NCI-H1092 (cell line): ENCODE measurements at regions not wholly inside any gene's neighbourhood (a gene's known extent, or its start where the extent isn't known, plus 50 kb on each side); places are given as distances from the start of the nearest gene placed in this dataset.
"Not testable (repeated sequence)": the region's sequence is repeated elsewhere in the genome, so short reads cannot be mapped to it uniquely, and the experiment has no call there.

Experiments
- DNase-seq: peaks from one replicate; lab custom pipeline; 2025; lab: John Stamatoyannopoulos, UW

DNA sequence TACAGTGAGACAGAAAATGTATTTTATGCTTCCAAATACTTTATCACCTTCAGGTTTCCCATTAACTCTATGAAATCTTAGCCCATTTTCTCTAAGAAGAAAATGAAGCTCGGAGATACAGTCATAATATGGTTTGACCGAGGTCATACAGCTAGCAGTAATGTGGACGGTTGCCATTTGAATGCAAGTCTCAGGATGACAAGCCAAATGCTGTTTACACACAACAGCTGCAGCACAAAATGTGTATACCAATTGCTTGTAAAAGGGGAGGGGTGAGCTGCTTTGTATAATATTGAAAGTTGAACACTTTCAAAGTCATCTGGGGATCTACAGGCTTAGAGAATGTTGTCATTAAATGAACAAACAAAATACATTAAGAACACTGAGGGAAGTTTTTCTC is 93.8 kb upstream of the FSIP2 start:
- no peak for DNase-seq

DNA sequence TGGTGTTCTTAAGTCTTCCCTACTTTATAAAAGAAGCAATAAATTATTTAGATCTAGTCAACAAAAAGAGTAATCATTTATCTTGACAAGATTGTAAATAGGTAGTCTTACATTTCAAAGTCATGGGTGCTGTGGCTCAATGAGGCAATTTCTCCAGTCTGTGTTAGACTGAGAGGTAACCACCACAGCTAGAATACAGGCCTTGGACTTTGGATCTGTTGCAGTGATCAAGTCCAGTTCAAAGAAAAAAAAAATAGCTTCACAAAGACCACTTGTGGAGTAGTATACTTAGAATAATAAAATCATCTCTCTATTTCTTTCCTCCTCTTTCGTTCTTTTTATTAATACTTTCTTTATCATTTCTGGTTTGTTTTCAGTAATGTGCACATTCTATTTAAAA is 93.1 kb upstream of the FSIP2 start:
- DNase-seq, result no peak

DNA sequence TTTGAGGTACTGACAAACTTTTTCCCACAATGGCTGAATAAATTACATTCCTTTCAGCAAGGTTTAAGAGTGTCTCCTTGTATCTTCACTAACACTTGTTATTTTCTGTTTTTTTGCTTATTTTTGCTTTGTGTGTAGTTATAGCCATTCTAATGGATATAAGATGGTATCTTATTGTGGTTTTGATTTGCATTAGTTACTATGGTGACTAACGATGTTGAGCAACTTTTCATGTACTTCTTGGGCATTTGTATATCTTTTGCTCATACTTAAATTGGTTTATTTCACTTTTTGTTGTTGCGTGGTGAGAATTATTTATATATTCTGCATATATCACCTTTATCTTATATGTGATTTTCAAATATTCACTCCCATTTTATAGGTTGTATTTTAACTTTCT is 79.9 kb upstream of the FSIP2 start:
- no peak for DNase-seq

DNA sequence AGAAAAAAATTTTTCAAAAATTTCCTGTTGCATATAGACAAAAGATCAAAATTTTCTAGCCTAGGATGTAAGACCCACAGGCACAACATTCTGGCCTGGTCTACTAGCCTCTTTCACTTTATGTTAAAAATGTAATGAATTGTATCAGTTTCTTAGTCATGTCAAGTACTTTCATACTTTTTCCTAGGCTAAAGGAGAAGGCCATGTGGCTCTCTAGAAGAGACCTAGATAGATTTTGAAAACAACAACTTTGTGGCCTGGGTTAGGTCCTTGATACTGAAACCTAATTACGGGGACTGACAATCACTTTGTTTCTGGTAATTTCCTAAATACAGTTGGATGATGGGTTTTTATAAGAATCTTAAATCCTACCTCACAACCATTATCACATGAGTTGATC is 74.8 kb upstream of the FSIP2 start:
- no peak for DNase-seq

DNA sequence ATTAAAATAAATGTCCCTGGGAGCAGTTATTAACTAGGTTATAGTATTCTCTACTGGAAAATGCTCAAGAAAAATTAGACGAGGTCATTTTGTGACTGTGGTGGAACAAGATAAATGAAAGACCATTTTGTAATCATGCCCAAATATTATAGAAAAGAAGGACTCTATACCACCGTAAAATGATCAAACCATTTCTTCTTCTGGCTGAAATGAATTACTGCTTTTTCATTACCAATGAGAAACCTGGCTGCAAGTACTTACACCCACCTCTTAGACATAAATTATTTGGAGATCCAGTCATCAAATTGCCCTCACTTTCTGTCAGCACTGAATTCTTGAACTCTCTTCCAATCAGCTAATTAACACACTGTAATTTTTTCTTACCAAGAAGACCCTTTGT is 74.2 kb upstream of the FSIP2 start:
- no peak for DNase-seq

DNA sequence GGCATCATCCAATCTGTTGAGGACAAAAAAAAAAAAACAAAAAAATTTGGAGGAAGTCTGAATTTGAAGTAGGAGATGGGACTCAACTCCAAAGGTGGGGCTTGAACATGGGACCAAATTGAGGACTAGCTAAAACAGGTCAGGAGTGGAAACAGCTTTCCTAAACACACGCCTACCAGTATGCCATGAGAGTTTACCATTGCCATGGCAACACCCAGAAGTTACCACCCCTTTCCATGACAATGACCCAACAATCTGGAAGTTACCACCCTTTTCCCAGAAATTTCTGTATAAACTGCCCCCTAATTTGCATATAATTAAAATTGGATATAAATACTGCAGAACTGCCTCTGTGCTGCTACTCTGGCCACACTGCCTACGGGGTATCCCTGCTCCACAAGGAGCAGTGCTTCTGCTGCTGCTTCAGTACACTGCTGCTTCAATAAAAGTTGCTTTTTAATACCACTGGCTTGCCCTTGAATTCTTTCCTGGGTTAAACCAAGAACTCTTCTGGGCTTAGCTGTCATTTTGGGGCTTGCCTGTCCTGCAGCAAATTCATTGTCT is 73.3 kb upstream of the FSIP2 start:
- DNase-seq, result no peak

DNA sequence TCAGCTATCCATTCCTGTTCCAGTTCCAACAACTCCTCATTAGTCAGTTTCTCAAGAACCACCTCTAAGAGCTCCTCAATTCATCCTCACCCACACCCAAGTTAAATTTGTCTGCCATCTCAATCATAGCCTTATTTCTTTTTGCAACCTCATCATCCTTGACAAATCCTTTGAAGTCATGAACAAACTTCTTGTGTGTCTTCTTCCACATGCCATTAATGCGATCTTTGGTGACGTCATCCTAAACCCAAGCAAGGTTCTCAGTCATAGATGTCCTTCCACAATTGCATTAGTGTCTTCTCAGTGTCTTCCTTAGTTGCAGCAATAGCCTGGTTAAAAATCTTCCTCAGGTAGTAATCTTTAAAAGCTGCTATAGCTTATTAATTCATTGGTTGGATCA is 71.2 kb upstream of the FSIP2 start:
- DNase-seq, result no peak

DNA sequence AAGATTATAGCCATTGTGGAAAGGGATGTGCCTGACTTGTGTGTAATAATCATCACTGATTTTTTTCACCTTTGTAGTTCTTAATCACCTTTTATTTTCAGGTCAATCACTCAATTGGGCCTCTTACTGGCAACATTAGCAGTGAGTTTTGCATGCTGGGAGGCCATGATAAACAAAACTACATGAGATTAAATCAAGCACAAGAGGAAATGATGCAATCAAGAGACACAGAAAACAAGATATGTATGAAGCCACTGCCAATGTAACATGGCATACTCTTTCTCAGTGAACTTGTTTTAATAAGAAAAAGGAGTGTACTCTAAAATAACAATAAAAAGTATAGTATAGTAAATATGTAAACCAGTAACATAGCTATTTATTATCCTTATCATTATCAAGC is 69.9 kb upstream of the FSIP2 start:
- no peak for DNase-seq

DNA sequence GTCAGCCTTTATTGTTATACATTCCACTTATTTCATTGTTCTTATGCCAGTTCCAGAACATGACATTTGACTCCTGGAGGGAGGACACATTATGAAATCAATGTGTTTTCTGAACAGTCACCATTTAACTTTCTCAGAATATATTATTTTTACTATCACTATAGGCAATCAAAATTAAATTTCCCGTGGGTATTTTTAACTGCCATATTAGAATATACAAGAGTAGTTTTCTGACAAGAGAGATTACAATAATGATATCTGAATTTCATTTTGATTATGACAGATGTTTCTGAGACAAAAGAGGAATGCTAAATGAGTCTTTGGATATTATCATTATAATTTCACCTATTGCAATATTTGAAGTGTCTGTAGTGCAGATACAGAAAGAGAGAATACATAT is 64.4 kb upstream of the FSIP2 start:
- no peak for DNase-seq

DNA sequence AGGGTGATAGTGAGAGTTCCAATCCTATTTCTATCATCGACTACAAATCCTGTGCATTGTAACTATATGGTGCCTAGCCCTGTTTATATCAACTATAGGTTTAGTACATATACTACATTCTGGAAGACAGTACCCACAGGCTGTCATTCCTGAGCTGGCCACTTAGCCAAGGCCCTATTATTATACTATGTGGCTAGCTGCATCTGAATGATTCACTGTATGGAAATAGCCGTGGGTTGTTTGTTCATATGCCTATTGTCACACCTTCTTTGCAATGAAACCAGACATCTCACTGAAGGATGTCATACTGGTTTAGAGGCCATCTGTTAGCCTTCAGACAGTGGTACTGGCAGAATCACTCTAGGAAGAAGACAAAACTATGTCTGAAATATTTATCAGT is 62.3 kb upstream of the FSIP2 start:
- no peak for DNase-seq

DNA sequence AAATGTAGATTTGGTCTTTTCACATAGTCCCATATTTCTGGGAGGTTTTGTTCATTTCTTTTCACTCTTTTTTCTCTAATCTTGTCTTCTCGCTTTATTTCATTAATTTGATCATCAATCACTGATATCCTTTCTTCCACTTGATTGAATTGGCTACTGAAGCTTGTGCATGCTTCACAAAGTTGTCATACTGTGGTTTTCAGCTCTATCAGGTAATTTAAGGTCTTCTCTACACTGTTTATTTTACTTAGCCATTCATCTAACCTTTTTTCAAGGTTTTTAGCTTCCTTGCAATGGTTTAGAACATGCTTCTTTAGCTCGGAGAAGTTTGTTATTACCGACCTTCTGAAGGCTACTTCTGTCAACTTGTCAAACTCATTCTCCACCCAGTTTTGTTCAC is 51.6 kb upstream of the FSIP2 start:
- not testable (repeated sequence) for DNase-seq

DNA sequence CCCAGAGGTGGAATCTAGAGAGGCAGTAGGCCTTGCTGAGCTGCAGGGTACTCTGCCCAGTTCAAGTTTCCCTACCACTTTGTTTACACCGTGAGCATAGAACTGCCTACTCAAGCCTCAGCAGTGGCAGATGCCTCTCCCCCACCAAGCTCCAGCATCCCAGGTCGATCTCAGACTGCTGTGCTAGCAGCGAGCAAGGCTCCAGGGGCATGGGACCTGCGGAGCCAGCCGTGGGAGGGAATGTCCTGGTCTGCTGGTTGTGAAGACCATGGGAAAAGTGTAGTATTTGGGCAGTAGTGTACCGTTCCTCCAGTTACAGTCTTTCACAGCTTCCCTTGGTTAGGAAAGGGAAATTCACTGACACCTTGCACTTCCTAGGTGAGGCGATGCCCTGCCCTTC is 50.6 kb upstream of the FSIP2 start:
- no peak for DNase-seq
